ENCODE measurements at regions not wholly inside any gene's neighbourhood (a gene's known extent, or its start where the extent isn't known, plus 50 kb on each side); places are given as distances from the start of the nearest gene placed in this dataset.

GRCh38 chr7:25646726-25647413 is 418.6 kb upstream of the NPVF start:
- H3K27me3 Mint-ChIP-seq (ENCODE audit: unreplicated experiment), result no peaks in the 10 kb centered on the region
- TF ChIP-seq CTCF (IDR thresholded peaks at IDR 0.05; ENCODE audit: partially characterized antibody, unreplicated experiment), result no peak
- no peaks in the 10 kb centered on the region for H3K36me3 Mint-ChIP-seq (ENCODE audit: unreplicated experiment)
- H3K9me3 Mint-ChIP-seq (ENCODE audit: unreplicated experiment), result no peaks in the 10 kb centered on the region
- H3K27ac Mint-ChIP-seq (ENCODE audit: unreplicated experiment), result no peak overlapping the region
- H3K4me3 Mint-ChIP-seq (ENCODE audit: unreplicated experiment), result no peak overlapping the region
- DNase-seq, result no peak
- no peaks in the 10 kb centered on the region for H3K4me1 Mint-ChIP-seq (ENCODE audit: low read depth, unreplicated experiment)

GRCh38 chr7:25647872-25648271 is 419.6 kb upstream of the NPVF start:
- no peak overlapping the region for H3K4me3 Mint-ChIP-seq (ENCODE audit: unreplicated experiment)
- H3K27ac Mint-ChIP-seq (ENCODE audit: unreplicated experiment), result no peak overlapping the region
- DNase-seq, result no peak
- H3K4me1 Mint-ChIP-seq (ENCODE audit: low read depth, unreplicated experiment), result no peaks in the 10 kb centered on the region
- no peaks in the 10 kb centered on the region for H3K27me3 Mint-ChIP-seq (ENCODE audit: unreplicated experiment)
- TF ChIP-seq CTCF (IDR thresholded peaks at IDR 0.05; ENCODE audit: partially characterized antibody, unreplicated experiment), result no peak
- H3K9me3 Mint-ChIP-seq (ENCODE audit: unreplicated experiment), result no peaks in the 10 kb centered on the region
- H3K36me3 Mint-ChIP-seq (ENCODE audit: unreplicated experiment), result no peaks in the 10 kb centered on the region

GRCh38 chr7:25652366-25652765 is 424.1 kb upstream of the NPVF start:
- H3K27ac Mint-ChIP-seq (ENCODE audit: unreplicated experiment), result no peak overlapping the region
- TF ChIP-seq CTCF (IDR thresholded peaks at IDR 0.05; ENCODE audit: partially characterized antibody, unreplicated experiment), result no peak
- H3K4me3 Mint-ChIP-seq (ENCODE audit: unreplicated experiment), result no peak overlapping the region
- H3K27me3 Mint-ChIP-seq (ENCODE audit: unreplicated experiment), result no peaks in the 10 kb centered on the region
- H3K9me3 Mint-ChIP-seq (ENCODE audit: unreplicated experiment), result no peaks in the 10 kb centered on the region
- DNase-seq, result no peak
- no peaks in the 10 kb centered on the region for H3K4me1 Mint-ChIP-seq (ENCODE audit: low read depth, unreplicated experiment)
- no peaks in the 10 kb centered on the region for H3K36me3 Mint-ChIP-seq (ENCODE audit: unreplicated experiment)

GRCh38 chr7:25653384-25653783 is 425.1 kb upstream of the NPVF start:
- DNase-seq, result no peak
- no peaks in the 10 kb centered on the region for H3K9me3 Mint-ChIP-seq (ENCODE audit: unreplicated experiment)
- no peak for TF ChIP-seq CTCF (IDR thresholded peaks at IDR 0.05; ENCODE audit: partially characterized antibody, unreplicated experiment)
- H3K27ac Mint-ChIP-seq (ENCODE audit: unreplicated experiment), result no peak overlapping the region
- no peak overlapping the region for H3K4me3 Mint-ChIP-seq (ENCODE audit: unreplicated experiment)
- H3K36me3 Mint-ChIP-seq (ENCODE audit: unreplicated experiment), result no peaks in the 10 kb centered on the region
- H3K4me1 Mint-ChIP-seq (ENCODE audit: low read depth, unreplicated experiment), result no peaks in the 10 kb centered on the region
- no peaks in the 10 kb centered on the region for H3K27me3 Mint-ChIP-seq (ENCODE audit: unreplicated experiment)

- TF ChIP-seq CTCF (IDR thresholded peaks at IDR 0.05; ENCODE audit: partially characterized antibody, unreplicated experiment), result no peak
- no peaks in the 10 kb centered on the region for H3K4me1 Mint-ChIP-seq (ENCODE audit: low read depth, unreplicated experiment)
- H3K27me3 Mint-ChIP-seq (ENCODE audit: unreplicated experiment), result no peaks in the 10 kb centered on the region
- H3K36me3 Mint-ChIP-seq (ENCODE audit: unreplicated experiment), result no peaks in the 10 kb centered on the region
- H3K4me3 Mint-ChIP-seq (ENCODE audit: unreplicated experiment), result no peak overlapping the region
- no peaks in the 10 kb centered on the region for H3K9me3 Mint-ChIP-seq (ENCODE audit: unreplicated experiment)
- no peak for DNase-seq
- no peak overlapping the region for H3K27ac Mint-ChIP-seq (ENCODE audit: unreplicated experiment)
Measured at GRCh38 chr7:25656071-25656470, 427.8 kb upstream of the NPVF start.

Data from glutamatergic neuron (in vitro differentiated cells).